ENCODE measurements at regions not wholly inside any gene's neighbourhood (a gene's known extent, or its start where the extent isn't known, plus 50 kb on each side); places are given as distances from the start of the nearest gene placed in this dataset.

- no peak for DNase-seq
- Histone ChIP-seq H3K4me1 (replicated peaks in 1 of 2) (no peaks in the 10 kb centered on the region), H3K9me3 (replicated peaks in 1 of 3) (no peaks in the 10 kb centered on the region), H3K36me3 (replicated peaks in 1 of 2) (no peaks in the 10 kb centered on the region), H3K4me3 (no peak overlapping the region), H3K27me3 (no peaks in the 10 kb centered on the region), H3K27ac (no peak overlapping the region)
- no peak for TF ChIP-seq POLR2A (IDR thresholded peaks at IDR 0.05)
- TF ChIP-seq CTCF (IDR thresholded peaks at IDR 0.05): no peak
- intact Hi-C loops (cut with DNase I): no loop called here
- 89 to 95% (median 91%) methylated on average over 9 of the region's 9 CpGs for WGBS, 4 donors
These were observed 74.3 kb downstream of the KCNF1 start for GRCh38 chr2:10985901-10986535.

GRCh38 chr2:10987439-10987838, 75.7 kb downstream of the KCNF1 start:
- TF ChIP-seq POLR2A (IDR thresholded peaks at IDR 0.05): no peak
- TF ChIP-seq CTCF (IDR thresholded peaks at IDR 0.05): no peak
- WGBS, 4 donors: 65 to 80% (median 73%) methylated on average over 2 of the region's 2 CpGs
- no peak overlapping the region for H3K27ac ChIP-seq
- H3K27me3 ChIP-seq: no peaks in the 10 kb centered on the region
- intact Hi-C loops (cut with DNase I): no loop called here
- H3K4me3 ChIP-seq: no peak overlapping the region
- no peaks in the 10 kb centered on the region for H3K9me3 ChIP-seq (replicated peaks in 1 of 3)
- no peak for DNase-seq
- no peaks in the 10 kb centered on the region for H3K4me1 ChIP-seq (replicated peaks in 1 of 2)
- H3K36me3 ChIP-seq (replicated peaks in 1 of 2): no peaks in the 10 kb centered on the region

GRCh38 chr2:10987861-10988260, 76.1 kb downstream of the KCNF1 start:
- WGBS, 4 donors: 91 to 95% (median 93%) methylated on average over 3 of the region's 3 CpGs
- TF ChIP-seq POLR2A (IDR thresholded peaks at IDR 0.05): no peak
- TF ChIP-seq CTCF (IDR thresholded peaks at IDR 0.05): no peak
- intact Hi-C loops (cut with DNase I): no loop called here
- Histone ChIP-seq H3K27me3 (no peaks in the 10 kb centered on the region), H3K4me1 (replicated peaks in 1 of 2) (no peaks in the 10 kb centered on the region), H3K27ac (no peak overlapping the region), H3K4me3 (no peak overlapping the region), H3K9me3 (replicated peaks in 1 of 3) (no peaks in the 10 kb centered on the region), H3K36me3 (replicated peaks in 1 of 2) (no peaks in the 10 kb centered on the region)
- no peak for DNase-seq

GRCh38 chr2:10989151-10989550, 77.4 kb downstream of the KCNF1 start:
- TF ChIP-seq POLR2A (IDR thresholded peaks at IDR 0.05): no peak
- no peak for TF ChIP-seq CTCF (IDR thresholded peaks at IDR 0.05)
- Histone ChIP-seq H3K4me1 (replicated peaks in 1 of 2) (no peaks in the 10 kb centered on the region), H3K27ac (no peak overlapping the region), H3K9me3 (replicated peaks in 1 of 3) (no peaks in the 10 kb centered on the region), H3K4me3 (no peak overlapping the region), H3K36me3 (replicated peaks in 1 of 2) (no peaks in the 10 kb centered on the region), H3K27me3 (no peaks in the 10 kb centered on the region)
- intact Hi-C loops (cut with DNase I): no loop called here
- DNase-seq: no peak
- WGBS, 4 donors: 94 to 99% (median 97%) methylated on average over 4 of the region's 4 CpGs

Measured in adrenal gland (tissue), 9 donors.